NCI-H1417 treated with DMSO at 0.1 percent for 48 hours (cell line): ENCODE measurements at regions not wholly inside any gene's neighbourhood (a gene's known extent, or its start where the extent isn't known, plus 50 kb on each side); places are given as distances from the start of the nearest gene placed in this dataset.
"Not testable (repeated sequence)": the region's sequence is repeated elsewhere in the genome, so short reads cannot be mapped to it uniquely, and the experiment has no call there.

Experiments used
- DNase-seq: peaks from one replicate; lab custom pipeline; 2025; lab: John Stamatoyannopoulos, UW

DNA sequence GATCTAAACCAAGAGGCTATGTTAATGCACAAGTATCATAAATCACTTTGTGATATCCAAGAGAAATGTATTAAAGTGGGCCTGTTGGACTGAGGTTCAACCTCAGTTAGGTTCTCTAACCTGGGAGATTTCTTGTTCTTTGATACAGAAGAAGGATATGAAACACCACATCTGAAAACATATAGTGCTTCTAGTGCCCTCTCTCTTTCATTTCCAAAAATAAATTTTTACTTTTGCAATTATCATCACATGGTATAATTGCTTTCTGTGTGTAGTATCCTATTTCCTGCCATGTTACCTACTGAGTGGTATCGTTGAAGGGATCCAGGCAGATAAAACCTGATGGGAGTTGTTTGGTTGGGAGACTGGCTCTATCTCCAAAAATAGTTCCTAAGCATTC is 264.9 kb downstream of the CCER1 start:
- no peak for DNase-seq

DNA sequence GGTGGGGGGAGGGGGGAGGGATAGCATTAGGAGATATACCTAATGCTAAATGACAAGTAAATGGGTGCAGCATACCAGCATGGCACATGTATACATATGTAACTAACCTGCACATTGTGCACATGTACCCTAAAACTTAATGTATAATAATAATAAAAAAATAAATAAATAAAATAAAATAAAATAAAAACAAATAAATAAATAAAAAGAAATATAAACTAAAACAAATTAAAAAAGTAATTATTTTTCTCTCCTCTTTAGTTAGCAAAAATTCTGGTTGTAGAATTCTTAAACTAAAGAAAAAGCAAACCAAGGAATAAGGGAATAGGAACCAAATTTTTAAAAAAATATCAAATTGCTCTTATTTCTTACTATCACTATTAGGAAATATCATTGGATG is 267.3 kb downstream of the CCER1 start:
- DNase-seq: not testable (repeated sequence)

DNA sequence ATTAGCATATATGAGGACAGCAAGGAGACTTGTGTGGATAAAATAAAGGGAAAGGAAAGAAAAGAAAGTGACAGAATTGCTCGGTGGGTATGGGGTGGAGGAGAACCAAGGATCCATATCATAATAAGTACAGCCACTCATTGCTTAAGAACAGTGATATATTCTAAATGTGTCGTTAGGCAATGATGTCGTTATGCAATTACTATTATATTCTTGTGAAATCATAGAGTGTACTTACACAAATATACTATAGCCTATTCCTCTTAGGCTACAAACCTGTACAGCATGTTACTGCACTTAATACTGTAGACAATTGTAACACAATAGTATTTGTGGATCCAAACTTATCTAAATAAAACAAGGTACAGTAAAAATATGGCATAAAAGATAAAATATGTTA is 271.1 kb downstream of the CCER1 start:
- no peak for DNase-seq

DNA sequence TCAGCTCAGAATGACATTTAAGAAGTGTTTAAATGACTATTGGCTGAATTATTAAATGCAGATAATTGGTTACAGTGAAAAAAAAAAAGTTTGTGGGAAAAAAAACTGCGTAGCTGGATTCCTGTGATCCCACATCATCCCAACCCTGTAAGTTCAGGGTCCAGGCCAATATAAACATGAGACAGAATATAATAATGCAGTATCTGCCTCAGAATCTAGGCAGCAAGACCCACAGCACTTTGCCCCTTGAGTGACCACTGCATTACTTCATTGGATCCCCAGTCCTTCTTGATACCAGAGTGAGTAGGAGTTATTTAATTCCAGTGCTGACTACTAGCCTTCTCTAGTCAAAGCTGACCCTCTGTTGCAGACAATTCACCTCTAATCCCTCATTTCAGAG is 272.6 kb downstream of the CCER1 start:
- no peak for DNase-seq

DNA sequence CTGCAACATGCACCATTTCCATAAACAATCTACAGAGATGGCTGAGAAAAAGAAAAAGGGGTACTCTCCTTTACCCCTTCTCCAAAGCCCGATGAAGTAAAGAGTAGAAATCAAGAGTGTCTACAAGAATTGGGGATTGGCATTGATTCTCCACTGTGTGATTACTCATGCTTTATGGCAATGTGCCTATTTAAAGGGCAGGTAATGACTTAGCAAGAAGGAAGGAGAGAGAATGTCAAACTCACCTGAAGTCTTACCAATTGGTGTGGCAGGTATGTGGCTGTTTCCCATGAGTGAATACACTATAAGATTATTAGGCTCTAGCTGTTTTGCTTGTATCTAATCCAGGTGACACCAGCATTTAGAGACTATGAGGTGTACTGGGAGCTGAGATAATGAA is 275.3 kb downstream of the CCER1 start:
- no peak for DNase-seq

DNA sequence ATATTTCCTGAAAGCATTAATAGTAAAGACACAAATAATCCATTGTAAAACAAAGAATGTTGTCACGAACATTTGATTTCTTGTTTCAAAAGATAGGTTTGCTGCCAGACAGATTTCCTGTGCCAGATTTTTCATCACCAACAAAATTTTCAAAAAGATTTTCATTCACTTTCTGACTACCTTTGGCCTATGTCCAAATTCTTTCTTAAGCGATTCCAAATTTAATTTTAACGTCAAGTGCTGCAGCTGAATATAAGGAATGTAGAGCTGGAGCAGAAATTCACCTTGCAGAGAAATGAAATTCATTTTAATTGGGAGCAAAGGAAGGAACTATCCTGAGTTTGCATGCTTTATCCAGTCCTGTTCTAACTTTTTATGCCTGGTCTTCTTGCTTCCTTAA is 277.4 kb downstream of the CCER1 start:
- DNase-seq: no peak

DNA sequence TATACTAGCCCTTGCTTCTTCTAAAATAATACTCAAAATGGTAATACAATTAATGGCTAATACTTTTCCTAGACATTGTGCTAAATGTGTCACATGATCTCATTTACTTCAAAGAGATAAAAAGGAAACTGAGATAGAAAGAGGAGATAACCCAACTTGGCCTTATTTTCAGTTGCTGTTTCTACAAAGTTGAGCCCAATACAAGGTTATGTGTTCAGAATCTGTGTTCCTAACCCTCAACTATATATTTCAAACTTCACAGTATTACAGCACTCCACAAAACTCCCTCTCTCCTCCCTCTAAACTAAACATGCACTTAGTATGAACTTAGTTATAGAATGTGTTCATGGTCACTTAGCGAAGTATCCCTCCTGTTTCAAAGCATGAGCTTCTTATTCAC is 277.9 kb downstream of the CCER1 start:
- DNase-seq: no peak

DNA sequence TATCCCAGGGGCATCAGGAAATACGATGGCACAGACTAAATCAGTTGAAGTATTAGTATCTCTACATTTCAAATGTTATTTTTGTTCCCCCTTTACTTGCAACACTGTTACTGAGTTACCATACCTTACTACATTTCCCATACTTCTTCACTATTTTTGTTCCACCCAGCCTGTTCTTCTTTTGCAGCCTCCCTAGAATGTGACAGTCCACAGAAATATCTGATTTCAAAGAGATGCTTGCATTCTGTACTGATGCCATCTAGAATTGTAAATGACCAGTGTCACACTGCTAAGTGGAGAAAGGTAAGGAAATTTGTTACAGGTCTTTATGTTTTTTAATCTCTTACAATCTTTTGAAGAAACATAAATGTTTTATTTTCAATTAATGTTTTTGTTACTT is 279.9 kb downstream of the CCER1 start:
- DNase-seq: no peak

DNA sequence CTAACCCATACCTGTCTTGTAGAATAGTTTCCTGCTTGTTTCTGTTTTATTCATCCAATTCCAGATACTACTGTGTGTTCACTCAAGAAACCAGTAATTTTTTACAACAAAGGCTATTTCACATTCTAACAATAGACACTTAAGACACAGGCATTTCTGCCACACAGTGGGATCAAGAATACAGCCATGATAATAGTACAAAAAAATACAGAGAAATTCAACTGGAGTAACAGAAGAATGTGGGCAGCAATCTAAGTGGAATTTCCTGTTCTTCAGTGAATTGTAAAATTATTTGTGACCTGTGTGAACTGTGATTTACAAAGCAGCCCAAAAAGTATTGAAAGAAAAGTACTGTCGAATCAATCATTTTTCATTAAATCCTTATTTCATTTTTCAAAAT is 282.9 kb downstream of the CCER1 start:
- DNase-seq: no peak

DNA sequence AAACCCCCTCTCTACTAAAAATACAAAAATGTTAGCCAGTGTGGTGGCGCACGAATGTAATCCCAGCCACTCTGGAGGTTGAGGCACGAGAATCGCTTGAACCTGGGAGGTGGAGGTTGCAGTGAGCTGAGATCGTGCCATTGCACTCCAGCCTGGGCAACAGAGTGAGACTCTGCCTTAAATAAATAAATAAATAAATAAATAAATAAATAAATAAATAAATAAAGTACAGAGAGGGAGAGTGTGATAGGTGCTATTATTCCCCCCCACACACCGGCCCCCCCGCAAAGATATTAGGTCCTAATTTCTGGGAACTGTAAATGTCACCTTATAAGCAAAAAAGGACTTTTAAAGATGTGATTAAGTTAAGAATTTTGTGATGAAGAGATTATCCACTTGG is 291.0 kb downstream of the CCER1 start:
- DNase-seq: not testable (repeated sequence)

DNA sequence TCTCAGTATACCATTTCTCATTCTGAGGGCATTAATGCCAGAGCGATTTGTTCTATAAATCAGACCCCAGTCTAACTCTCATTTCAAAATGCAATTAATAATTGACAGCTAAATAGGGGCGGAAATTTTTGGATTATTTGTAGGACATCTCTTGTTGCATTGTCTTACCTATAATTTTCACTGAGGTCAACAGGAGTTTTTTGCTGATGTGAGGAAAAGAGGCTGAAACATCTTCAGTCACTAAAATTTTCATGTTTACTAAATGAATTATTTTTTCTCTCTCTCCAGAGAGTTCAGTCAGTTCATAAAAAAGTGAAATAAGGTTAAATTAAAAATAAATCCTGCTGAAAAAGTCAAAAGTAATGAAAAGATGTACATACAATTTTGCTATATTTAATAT is 295.9 kb downstream of the CCER1 start:
- DNase-seq: no peak

DNA sequence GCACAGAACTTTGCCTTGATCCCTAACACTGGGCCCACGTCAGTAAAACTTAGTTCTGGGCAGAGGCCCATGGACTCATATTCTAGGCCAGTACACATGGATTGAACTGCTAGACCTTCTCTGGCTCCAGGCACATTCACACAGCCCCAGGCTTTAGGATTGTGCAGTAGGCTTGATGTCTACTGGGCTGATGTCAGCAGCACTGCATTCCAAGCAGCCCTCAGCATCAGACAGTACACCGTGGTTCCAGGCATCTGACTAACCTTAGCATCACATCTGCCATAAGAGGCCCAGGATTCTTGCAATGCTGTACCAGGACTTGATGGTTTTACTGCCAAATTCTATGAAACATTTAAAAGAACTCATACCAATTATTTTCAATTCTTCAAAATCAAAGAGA is 301.9 kb downstream of the CCER1 start:
- DNase-seq: no peak

DNA sequence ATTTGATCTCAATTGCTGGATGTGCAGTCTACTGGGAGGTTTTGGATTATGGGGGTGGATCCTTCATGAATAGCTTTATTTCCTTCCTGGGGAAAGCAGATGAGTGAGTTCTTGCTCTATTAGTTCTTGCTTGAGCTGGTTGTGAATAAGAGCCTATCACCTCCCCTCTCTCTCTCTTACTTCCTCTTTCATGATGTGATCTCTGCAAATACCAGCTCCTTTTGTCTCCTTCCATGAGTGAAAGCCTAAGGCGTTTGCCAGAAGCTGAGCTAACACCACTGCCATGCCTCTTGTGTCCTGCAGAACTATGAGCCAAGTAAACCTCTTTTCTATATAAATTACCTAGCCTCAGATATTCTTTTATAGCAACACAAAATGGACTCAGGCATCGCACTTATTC is 302.7 kb downstream of the CCER1 start:
- no peak for DNase-seq

DNA sequence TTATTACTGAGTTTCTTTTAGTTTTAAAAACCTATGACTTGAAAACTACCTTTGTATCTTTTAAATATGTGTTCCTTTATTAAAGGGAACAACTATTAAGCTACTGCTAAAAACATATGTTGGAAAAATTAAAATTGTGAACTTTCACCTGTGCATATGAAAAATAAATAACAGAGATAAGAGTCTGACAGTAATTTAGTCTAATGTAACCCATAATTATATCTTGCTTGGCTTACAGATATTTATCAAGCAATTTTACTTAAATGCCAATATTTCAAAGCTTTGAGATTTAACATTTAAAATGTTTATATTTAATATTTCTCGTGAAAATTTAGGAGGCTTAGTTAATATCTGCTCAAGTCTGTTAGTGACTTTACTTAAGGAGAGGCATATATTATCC is 309.8 kb downstream of the CCER1 start:
- no peak for DNase-seq

DNA sequence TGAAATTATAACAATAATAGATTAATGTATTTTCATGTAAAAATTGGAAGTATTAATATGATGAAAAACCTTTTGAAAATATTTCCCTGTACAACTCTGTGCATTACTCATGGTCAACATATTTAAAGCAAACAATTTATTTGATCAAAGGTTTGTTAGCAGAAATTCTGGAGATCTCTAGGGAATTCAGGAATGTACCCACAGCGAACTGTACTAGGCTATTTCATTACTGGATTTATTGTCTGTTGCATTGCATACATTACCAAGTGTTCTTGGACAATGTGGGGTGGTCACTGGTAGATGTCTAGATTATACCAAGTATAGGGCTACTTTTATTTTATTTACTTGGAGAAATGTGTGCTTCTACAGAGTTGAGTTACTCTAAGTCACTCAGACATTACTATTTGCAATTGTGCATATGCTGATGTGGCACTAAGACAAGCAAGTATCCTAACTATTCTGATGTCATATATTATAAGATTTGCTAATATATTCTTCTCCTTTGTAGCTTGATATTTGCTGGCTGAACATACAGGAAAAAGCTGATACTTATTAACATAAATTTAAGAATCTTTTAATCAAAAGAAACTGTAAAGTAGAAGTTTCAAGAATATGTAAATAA is 323.3 kb downstream of the CCER1 start:
- DNase-seq: no peak

DNA sequence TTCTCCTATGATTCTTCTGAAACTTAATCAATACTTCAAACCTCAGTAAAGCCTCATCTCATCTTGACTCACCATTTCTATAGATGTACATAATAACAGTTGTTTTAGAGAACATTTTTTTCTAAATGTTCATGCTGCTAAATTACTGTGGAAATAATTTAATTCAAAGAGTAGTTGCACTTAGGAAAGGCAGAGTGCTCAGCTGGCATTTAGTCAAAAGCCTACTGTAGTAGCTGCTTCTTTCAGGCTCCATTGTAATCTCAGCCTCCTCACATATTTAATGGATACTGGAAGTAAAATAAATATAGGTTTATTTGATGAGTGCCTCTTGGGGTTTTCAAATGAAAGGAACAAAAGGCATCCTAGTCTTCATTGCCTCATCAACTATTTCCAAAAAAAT is 325.0 kb downstream of the CCER1 start:
- peak; percentile 36 for DNase-seq

DNA sequence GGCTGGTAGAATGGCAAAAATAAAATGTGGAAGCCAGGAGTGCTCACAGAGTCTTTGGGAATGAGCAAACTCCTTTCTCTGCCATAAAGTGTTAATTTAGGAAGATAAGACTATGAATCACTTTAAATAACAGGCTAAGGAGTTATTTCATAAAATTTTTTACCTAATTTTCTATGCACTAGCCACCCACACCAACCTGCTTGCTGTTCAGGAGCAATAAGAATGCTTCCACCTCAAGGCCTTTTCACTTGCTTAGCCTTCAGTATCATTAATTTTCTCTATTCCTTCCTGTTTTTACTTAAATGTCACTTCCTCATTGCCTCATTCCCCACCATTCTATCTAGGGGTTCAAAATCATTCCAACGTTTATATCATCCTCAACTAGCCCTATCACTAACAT is 326.8 kb downstream of the CCER1 start:
- no peak for DNase-seq

DNA sequence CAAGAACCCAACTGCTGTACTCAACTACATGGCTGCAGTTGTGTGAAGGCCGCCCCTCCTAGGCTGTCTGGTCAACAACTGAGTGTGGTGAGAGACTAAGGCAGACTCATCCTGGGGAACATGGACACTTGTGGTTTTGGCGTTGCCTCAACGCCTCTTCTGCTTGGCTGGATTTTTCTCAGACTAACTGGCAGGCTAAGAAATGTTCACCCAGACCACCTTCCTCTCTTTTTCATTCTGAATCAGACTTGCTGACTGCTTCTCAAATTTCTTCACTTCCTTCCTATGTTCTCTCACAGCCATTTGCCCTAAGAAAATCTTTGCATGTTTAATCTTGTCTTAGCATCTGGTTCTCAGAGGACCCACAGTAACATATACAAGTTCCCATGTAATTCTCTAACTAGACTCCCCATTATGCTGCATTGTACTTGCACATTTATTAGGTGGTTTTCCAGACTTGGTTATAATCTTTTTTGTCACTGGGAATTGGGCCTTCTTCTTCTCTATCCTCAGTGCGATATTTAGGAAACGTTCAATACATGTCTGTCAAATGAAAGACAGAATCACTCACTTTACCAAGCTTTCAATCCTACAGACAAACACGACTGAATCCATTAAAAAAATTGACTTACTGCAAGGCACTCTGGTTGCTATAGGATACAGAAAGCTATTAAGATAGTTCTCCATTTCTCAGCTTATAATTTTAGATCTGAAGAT is 327.6 kb downstream of the CCER1 start:
- DNase-seq: no peak

DNA sequence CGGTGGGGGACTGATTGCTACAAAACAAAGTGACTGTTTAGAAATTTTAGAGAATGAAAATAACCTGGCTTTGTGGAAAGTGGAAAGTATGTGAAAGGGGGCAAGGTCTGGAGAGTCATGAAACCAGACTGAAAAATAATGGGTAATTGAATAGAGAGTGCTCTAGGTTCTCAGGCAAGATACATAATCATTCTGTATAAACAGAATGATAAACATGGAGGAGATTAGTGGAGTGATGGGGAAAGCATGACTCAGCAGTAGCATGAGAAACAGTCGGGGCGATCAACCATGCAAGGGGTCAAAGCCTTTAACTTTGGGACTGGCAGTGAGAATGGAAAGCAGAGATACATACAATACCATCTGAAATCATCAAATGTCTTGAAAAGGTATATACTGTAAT is 332.5 kb downstream of the CCER1 start:
- no peak for DNase-seq

DNA sequence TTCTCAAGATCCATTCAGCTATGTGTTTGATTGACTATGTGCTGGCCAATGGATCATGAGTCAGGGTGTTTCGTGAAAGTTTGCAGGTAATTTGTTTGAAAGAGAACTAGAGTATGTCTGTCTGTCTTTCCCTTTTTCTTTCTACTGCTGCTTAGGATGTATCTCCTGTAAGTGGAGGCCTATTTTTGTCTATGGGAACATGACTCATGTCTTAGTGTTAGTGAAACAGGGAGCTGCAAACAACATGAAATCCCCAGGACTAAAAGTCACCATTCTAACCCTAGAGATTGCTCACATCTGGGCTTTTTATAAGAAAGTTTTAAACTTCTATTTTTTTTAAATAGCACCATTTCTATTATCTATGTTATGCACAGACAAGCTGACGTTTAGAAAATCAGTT is 333.0 kb downstream of the CCER1 start:
- no peak for DNase-seq

DNA sequence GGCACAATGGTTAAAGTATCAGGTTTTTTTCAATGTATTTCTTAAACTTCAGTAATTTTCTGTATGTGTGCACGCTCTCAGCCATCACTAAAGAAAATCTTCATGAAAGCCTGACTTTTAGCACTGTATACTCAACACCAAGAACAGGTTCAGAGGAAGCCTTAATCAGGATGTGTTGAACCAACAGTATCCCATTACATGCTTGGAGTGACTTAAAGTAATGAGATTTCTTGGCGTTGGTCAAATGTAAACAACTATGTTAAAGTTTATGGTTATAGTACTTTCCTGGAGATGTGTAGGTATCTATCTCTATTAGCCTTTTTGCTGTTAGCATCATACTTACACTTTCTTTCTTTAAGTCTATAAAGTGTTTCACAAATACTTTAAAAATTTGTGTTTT is 335.0 kb downstream of the CCER1 start:
- no peak for DNase-seq

DNA sequence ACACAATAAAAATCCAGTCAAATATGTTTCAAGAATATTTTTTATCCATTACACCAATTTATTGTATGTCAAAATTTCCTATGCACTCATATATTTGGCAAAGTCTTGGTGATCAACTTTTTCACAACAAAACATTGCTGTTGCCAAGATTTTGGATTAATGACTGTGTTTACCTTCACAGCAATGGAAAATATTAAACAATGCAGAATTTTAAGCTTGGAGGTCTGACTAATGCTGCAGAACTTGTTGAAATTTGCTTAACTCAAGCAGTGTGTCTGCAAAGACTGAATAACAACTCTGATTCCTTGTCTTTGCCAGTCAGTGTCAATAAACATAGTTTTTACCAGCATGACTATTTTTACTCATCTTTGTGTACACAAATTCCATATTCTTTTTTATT is 336.4 kb downstream of the CCER1 start:
- no peak for DNase-seq

DNA sequence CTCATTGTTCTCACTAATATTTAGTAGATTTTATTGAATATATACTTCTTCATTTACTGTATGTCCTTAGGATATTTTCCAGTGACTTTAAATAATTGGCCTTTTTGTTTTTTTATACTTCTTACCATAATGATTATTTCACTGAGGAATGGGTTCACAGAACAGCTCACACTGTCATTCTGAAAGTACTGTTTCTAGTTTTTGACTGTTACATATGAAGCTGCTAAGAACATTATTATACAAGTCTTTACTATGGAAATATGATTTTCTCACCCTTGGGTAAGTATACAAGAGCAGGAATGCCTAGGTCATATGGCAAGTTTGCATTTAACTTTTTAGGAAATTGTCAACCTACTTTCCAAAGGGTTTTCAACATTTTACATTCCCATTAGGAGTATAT is 343.1 kb downstream of the CCER1 start:
- DNase-seq: no peak

DNA sequence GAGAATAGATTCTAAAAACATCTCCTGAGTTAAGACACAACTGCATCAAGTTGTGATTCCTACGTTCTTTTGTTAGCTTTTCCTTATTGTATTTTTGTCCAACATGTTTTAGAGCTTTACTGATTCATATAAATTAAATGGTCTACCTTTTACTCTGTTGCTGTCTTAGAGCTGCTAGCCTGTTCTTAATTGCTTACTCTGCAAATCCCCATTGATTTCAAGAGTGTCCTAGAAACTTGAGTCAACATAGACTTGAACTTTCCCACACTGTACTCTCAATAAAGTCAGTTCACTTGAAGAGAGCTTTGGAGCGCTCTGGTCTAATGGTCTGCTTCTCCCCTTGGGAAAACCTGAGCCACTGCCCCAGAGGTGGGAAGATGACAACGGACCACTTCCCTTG is 343.9 kb downstream of the CCER1 start:
- DNase-seq: no peak
